Astrocyte of the cerebellum (primary cell): ENCODE measurements at regions not wholly inside any gene's neighbourhood (a gene's known extent, or its start where the extent isn't known, plus 50 kb on each side); places are given as distances from the start of the nearest gene placed in this dataset.

ENCODE experiments used
- DNase-seq: peaks from one replicate; pipeline ENCODE4 v3.0.0-alpha.2; 2011; ENCODE audit warnings: low read depth
- H3K4me3 ChIP-seq: 2 replicates; pipeline ENCODE4 v1.5.1; 2011; ENCODE audit warnings: mild to moderate bottlenecking, low read depth, low read length, moderate library complexity
- in situ Hi-C: cut with HindIII; loops from 2 replicates; pipeline ENCODE4 v1.10.0; 2017; ENCODE audit warnings: low sequenced_read_pairs
- TF ChIP-seq, protein P1 (sequence below): IDR thresholded peaks from 2 replicates; pipeline ENCODE4 v1.5.1; 2012; ENCODE audit warnings: low read length, low read depth, moderate library complexity, mild to moderate bottlenecking; ENCODE audit errors: missing control alignments

DNA sequence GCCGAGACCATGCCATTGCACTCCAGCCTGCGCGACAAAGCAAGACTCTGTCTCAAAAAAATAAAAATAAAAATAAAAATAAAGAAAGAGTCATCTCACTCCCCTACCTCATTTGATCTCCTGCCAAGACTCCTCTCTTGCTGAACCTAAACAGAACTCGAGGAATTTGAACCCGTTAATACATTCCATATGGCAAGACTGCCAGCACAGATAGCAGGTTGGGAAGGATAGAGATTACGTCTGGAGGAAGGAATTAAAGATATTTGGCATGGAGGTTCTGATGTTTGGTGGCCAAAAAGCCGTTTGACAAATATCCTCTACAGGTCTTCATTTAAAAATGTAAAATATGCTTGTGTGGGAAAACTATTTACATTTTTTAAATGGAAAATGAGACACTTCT lies 549.6 kb downstream of the HTR7 start:
- no peak overlapping the region for H3K4me3 ChIP-seq
- TF ChIP-seq, protein P1, sequence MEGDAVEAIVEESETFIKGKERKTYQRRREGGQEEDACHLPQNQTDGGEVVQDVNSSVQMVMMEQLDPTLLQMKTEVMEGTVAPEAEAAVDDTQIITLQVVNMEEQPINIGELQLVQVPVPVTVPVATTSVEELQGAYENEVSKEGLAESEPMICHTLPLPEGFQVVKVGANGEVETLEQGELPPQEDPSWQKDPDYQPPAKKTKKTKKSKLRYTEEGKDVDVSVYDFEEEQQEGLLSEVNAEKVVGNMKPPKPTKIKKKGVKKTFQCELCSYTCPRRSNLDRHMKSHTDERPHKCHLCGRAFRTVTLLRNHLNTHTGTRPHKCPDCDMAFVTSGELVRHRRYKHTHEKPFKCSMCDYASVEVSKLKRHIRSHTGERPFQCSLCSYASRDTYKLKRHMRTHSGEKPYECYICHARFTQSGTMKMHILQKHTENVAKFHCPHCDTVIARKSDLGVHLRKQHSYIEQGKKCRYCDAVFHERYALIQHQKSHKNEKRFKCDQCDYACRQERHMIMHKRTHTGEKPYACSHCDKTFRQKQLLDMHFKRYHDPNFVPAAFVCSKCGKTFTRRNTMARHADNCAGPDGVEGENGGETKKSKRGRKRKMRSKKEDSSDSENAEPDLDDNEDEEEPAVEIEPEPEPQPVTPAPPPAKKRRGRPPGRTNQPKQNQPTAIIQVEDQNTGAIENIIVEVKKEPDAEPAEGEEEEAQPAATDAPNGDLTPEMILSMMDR = no peak
- DNase-seq = no peak
- in situ Hi-C loops = no loop called here

DNA sequence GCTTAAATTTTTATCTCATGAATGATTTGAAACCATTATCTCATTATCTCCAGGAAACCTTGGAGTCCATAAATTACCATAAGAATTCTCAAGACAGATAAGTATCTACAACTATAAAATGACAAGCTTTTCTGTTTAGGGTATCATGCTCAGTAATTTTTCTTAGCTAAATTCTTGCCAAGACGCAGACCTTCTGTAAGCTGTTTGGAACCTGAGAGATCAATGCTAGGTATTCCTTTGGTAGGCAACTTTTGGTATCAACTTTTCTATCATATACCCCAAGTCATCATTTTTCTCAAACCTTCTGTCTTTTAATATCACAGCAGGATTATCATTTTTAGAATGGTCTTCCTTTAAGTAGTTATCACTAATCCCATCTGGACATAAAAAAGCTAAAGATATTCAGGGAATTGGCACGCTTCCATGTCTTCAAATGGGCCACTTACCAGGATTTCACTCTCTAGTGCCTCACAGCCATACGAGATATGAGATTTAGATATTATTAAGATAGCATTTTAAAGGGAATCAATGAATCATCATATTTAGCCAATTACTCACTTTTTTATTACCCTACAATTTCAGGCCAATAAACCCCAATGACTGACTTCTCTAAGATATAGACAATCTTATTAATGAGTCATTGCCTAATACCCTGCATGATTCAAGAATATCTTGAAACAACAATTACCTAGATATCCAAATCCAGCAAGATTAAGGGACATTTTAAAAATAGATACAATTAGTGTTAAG lies 544.1 kb downstream of the HTR7 start:
- no peak overlapping the region for H3K4me3 ChIP-seq
- TF ChIP-seq, protein P1 = no peak

DNA sequence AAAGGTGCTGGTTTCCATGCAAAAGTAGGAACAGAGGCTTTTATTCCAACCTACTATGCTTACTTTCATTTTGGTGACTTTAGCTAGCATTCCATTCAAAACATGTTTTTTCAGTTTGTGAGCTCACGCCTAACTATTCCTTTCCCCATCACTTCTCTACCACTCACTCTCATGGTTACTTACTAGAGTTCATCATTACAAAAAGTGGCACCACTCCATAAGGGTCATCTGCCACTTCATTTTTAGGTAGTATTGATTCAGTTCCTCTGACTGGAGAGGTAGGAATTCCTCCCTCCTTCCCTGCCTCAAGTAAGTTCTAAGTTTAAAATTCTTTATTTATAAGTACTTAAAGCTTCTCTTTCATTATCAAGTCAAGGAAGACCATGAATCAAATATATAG lies 543.1 kb downstream of the HTR7 start:
- no peak for DNase-seq
- H3K4me3 ChIP-seq = no peak overlapping the region
- TF ChIP-seq, protein P1 = no peak
- in situ Hi-C loops = loop anchor here (5.0 kb wide), 1 partner anchor 97 kb away; no protein-coding TSS in a partner anchor

More for the DNA sequence above, 544.1 kb downstream of the HTR7 start:
- in situ Hi-C loops = no loop called here
- no peak for DNase-seq

DNA sequence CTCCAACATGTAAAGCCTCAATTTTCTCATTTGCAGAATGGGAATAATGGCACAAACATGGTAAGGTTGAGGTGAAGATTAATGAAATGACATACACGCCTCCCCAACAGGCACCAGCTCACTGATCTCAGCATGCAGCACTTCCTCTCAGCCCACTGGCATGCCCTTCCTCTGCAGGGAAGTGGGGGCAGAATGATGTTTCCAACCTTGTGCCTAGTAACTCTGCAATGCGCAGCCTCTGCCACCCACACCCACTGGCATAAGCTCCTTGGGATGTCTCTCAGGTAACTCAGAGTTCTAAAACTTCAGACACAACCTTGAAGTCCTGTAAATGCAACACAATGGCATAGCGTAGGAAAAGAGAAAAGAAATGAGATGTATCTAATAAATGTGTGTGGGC lies 540.7 kb downstream of the HTR7 start:
- in situ Hi-C loops = loop anchor here (5.0 kb wide), 1 partner anchor 100 kb away; no protein-coding TSS in a partner anchor
- DNase-seq = no peak
- no peak overlapping the region for H3K4me3 ChIP-seq
- TF ChIP-seq, protein P1 = no peak

DNA sequence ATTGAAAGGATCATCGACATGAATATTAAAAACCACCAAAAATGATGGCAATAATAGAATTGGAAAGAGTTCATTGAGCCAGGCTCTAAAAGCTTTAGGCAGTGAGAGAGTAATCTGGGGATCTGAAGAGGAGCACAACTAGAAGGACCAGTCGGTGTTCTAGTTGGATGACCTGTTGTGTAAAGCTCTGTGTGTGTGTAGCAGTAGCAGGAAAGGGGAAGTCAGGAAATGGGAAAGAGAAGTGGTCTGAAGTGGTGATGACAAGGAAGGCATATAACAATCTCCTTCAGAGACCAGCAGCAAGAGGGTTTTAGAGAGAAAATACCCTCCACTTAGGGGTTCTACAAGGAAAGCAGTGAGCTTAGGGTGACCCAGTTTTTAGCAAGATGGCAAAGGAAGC lies 539.2 kb downstream of the HTR7 start:
- H3K4me3 ChIP-seq = no peak overlapping the region
- in situ Hi-C loops = loop anchor here (5.0 kb wide), 1 partner anchor 101 kb away; no protein-coding TSS in a partner anchor
- TF ChIP-seq, protein P1 = no peak
- DNase-seq = no peak

DNA sequence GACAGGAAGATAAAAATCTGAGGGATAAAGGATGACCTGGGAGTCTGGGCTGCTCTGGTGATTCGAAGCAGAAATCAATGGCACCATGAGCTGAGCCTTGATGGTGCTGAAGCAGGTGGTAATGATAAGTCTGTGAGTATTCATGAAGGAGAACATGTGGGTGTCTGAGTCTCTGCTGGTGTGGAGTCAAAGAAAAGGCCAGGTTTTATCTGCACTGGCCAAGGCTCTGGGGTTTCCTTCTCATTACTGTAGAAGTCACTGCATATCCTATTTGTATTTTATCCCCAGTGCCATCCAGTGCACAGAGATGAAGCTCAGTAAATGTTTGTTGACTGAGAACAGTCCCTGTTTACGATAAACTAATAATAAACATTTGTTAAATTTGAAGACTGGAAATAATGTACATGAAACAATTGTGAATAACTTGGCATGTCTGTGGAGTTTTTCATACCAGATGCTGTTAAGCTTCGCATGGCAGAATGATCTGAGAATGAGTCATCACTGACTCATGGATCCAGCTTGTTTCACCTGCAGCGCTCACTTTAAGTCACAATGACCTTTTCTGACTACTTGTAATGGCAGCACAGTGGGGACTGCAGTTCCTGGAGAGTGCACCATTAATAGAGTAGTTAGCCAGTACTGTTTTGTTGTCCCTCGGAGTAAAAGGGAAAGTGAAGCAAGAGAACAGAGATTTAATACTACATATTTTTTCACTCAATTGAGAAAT lies 538.5 kb downstream of the HTR7 start:
- TF ChIP-seq, protein P1 = no peak
- peak; percentile 90 for DNase-seq
- no peak overlapping the region for H3K4me3 ChIP-seq
- in situ Hi-C loops = loop anchor here (5.0 kb wide), 1 partner anchor 102 kb away; no protein-coding TSS in a partner anchor
